Endothelial cell of umbilical vein (primary cell): ENCODE measurements at regions not wholly inside any gene's neighbourhood (a gene's known extent, or its start where the extent isn't known, plus 50 kb on each side); places are given as distances from the start of the nearest gene placed in this dataset.

ENCODE experiments used
- EZH2 ChIP-seq: IDR thresholded peaks from 2 replicates; pipeline ENCODE4 v1.6.1; 2012; ENCODE audit warnings: borderline replicate concordance, low read depth, mild to moderate bottlenecking, moderate library complexity, low read length, inconsistent platforms; ENCODE audit not compliant: severe bottlenecking
- JUN ChIP-seq: IDR thresholded peaks from 2 replicates; pipeline ENCODE4 v1.6.1; 2011; ENCODE audit warnings: borderline replicate concordance, low read depth; ENCODE audit not compliant: insufficient read length, insufficient read depth
- MYC ChIP-seq: IDR thresholded peaks from one replicate; pipeline ENCODE4 v1.6.1; 2011; ENCODE audit warnings: mild to moderate bottlenecking, low read depth, low read length
- POLR2A ChIP-seq: IDR thresholded peaks from 2 replicates; pipeline ENCODE4 v1.6.1; 2012; ENCODE audit warnings: low read depth, mild to moderate bottlenecking, control low read depth, low read length
- POLR2AphosphoS5 ChIP-seq: IDR thresholded peaks from 2 replicates; pipeline ENCODE4 v1.6.1; 2012; ENCODE audit warnings: low read depth, mild to moderate bottlenecking, control low read depth, low read length, moderate library complexity; ENCODE audit not compliant: insufficient read depth
- TF ChIP-seq, protein P1 (sequence below), 2 donors: IDR thresholded peaks; 1 replicate in 1 of 2; 2 replicates in 1 of 2; pipeline ENCODE4 v1.5.1; 2011; ENCODE audit warnings: low read length in 2 of 2, mild to moderate bottlenecking in 2 of 2, moderate library complexity in 2 of 2, control low read depth in 1 of 2, inconsistent platforms in 1 of 2, low read depth in 1 of 2; ENCODE audit not compliant: insufficient read depth in 1 of 2; ENCODE audit errors: extremely low read depth in 1 of 2

DNA sequence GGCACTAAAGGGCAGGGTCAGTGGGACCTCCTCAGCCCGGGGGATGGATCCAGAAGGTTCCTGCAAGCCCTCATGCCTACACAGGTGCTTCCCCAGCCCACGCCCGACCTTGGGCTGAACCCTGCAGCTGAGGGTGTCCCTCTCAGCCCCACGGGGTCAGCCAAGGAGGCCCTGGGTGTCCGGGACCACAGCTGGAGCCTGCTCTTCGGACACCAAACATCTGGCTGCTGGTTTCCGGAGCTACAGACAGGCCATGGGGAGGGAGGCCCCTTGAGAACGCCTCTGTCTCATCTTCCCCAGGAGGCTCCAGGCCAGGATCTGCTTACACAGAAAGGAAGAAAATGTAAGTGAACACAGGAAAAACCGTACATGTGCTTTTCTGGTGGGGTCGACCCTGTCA lies 355.7 kb downstream of the MN1 start:
- TF ChIP-seq, protein P1, sequence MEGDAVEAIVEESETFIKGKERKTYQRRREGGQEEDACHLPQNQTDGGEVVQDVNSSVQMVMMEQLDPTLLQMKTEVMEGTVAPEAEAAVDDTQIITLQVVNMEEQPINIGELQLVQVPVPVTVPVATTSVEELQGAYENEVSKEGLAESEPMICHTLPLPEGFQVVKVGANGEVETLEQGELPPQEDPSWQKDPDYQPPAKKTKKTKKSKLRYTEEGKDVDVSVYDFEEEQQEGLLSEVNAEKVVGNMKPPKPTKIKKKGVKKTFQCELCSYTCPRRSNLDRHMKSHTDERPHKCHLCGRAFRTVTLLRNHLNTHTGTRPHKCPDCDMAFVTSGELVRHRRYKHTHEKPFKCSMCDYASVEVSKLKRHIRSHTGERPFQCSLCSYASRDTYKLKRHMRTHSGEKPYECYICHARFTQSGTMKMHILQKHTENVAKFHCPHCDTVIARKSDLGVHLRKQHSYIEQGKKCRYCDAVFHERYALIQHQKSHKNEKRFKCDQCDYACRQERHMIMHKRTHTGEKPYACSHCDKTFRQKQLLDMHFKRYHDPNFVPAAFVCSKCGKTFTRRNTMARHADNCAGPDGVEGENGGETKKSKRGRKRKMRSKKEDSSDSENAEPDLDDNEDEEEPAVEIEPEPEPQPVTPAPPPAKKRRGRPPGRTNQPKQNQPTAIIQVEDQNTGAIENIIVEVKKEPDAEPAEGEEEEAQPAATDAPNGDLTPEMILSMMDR (IDR thresholded peaks at IDR 0.05; ENCODE audit: extremely low read depth in 1 of 2, insufficient read depth in 1 of 2, low read depth in 1 of 2, low read length in 2 of 2): no peak
- TF ChIP-seq POLR2AphosphoS5 (no peak), POLR2A (no peak), EZH2 (no peak), JUN (no peak), MYC (no peak)
